Heart left ventricle (tissue), 13 donors: ENCODE measurements at regions not wholly inside any gene's neighbourhood (a gene's known extent, or its start where the extent isn't known, plus 50 kb on each side); places are given as distances from the start of the nearest gene placed in this dataset.

Experiments
- CTCF ChIP-seq, 12 donors: fragments of 200-600 bp; sonication (generic) in 4 of 12; IDR thresholded peaks; one replicate each; pipeline versions ENCODE4 v1.5.0 to v1.8.0; 2018 to 2022; ENCODE audit warnings: antibody characterized with exemption in 12 of 12, mild to moderate bottlenecking in 5 of 12
- POLR2A ChIP-seq, 2 donors: fragments of 450-650 bp; IDR thresholded peaks; one replicate each; pipeline ENCODE4 v1.6.1; 2017; ENCODE audit warnings: antibody characterized with exemption in 2 of 2, mild to moderate bottlenecking in 2 of 2, moderate library complexity in 2 of 2
- donor health status: ischemic (EF 13 %, LVEDD 7.1; RV severe dilation, severe dysfunction).
- donor health status: DM: no; HTN: yes; CAD: no.
- donor health status: DM: no; HTN: no; CAD: no.
- donor health status: ischemic (EF 25% LVEDD 6.9; RV normal size, moderate dysfunction).
- donor health status: ischemic (EF 25% LVEDD 5.7; RV mildly dilated, moderate dysfunction).
- donor health status: ischemic (EF 35%, LVEDD 5.7; RV mildly dilated, moderate dysfunction).
- donor health status: nonischemic (EF 11% LVEDD 7.7; RV severe dilation, severe dysfunction).
- donor health status: DM: yes; HTN: yes; CAD: no.
- donor health status: PGD.
- donor health status: ischemic (EF 29% LVEDD 5.4; RV normal size, mild dysfunction).
- donor health status: nonischemic (EF 23%, LVEDD 6.1; RV moderate dilation, normal function).

DNA sequence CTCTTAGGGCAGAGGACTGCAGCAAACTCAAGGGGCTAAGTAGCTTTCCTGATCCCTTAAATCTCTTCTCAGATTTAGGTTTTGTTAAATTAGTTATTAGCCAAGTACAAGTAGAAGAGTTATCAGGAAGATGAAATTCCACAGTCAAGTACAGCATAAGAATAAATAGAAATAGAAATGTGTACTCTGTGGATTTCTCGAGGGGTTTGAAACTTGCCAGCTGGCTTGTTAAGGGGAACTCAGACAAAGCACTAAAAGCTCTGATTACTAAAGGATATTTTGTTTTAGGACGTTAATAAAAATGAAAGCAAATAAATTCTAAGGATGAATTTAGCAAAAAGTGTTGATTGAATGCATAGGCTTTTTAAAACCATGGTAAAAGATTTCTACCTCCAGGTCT, 654.6 kb downstream of the RAPGEF2 start:
- no peak for TF ChIP-seq CTCF (IDR thresholded peaks at IDR 0.05)
- TF ChIP-seq POLR2A (IDR thresholded peaks at IDR 0.05), result no peak
